Tibial nerve (tissue), 4 donors: ENCODE measurements at regions not wholly inside any gene's neighbourhood (a gene's known extent, or its start where the extent isn't known, plus 50 kb on each side); places are given as distances from the start of the nearest gene placed in this dataset.

ENCODE experiments used
- CTCF ChIP-seq, 5 experiments: fragments of 200-600 bp in 3 of 5; fragments of 450-650 bp in 2 of 5; sonication (generic) in 3 of 5; IDR thresholded peaks; one replicate each; pipeline ENCODE4 v1.5.1; 2016 to 2019; ENCODE audit warnings: antibody characterized with exemption in 5 of 5, mild to moderate bottlenecking in 3 of 5, moderate library complexity in 2 of 5
- EP300 ChIP-seq, 2 donors: sonication (generic); formaldehyde crosslinking; IDR thresholded peaks; one replicate each; pipeline ENCODE4 v1.6.1; 2017; ENCODE audit warnings: antibody characterized with exemption in 2 of 2, mild to moderate bottlenecking in 1 of 2
- POLR2A ChIP-seq, 2 donors: fragments of 450-650 bp; IDR thresholded peaks; one replicate each; pipeline ENCODE4 v1.6.1; 2017; ENCODE audit warnings: antibody characterized with exemption in 2 of 2, mild to moderate bottlenecking in 2 of 2, moderate library complexity in 2 of 2

- TF ChIP-seq CTCF (IDR thresholded peaks at IDR 0.05) (no peak), POLR2A (IDR thresholded peaks at IDR 0.05) (no peak), EP300 (IDR thresholded peaks at IDR 0.05) (no peak)
These were observed 183.3 kb upstream of the ZBTB20 start for GRCh38 chr3:115330430-115330829.
